ENCODE measurements at regions not wholly inside any gene's neighbourhood (a gene's known extent, or its start where the extent isn't known, plus 50 kb on each side); places are given as distances from the start of the nearest gene placed in this dataset.
"Not testable (repeated sequence)": the region's sequence is repeated elsewhere in the genome, so short reads cannot be mapped to it uniquely, and the experiment has no call there.

DNA sequence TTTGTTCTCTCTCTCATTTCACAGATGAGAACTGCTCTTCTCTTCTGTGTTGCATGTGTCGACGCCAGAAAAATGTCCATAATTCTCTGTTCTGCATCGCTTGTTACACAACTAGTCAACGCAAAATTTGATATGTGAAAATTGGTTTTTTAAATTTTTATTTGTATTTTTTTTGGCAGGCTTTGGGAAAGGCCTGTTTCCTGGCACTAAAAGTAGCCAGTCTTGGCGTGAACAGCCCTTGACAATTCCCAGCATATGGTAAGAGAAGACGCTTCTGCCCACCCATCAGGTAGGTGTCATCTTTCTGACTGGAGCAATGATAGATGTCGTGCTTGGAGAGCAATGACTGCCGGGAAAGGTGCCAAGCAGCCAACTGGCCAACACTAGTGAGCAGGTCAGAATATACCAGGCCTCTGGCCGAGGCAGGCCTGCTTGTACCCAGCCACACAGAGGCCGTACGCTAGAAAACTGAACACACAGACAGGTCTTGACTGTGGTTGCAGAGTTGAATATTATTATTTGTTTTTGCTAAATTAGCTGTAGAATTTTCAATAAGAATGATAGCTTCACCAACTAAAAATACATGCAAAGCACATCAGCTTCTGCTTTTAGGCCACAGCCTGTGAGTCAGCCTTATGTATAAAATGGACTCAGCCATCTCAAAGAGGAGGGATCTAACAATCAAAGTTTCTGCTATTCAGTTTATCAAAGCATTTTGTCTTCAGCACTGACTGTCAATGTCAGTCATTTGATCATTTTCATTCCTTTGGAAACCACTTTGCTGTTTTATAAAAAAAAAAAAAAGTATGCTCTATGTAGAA, 837.5 kb downstream of the MCTP2 start:
- no peak for DNase-seq (ENCODE audit: low read depth in 2 of 2)

DNA sequence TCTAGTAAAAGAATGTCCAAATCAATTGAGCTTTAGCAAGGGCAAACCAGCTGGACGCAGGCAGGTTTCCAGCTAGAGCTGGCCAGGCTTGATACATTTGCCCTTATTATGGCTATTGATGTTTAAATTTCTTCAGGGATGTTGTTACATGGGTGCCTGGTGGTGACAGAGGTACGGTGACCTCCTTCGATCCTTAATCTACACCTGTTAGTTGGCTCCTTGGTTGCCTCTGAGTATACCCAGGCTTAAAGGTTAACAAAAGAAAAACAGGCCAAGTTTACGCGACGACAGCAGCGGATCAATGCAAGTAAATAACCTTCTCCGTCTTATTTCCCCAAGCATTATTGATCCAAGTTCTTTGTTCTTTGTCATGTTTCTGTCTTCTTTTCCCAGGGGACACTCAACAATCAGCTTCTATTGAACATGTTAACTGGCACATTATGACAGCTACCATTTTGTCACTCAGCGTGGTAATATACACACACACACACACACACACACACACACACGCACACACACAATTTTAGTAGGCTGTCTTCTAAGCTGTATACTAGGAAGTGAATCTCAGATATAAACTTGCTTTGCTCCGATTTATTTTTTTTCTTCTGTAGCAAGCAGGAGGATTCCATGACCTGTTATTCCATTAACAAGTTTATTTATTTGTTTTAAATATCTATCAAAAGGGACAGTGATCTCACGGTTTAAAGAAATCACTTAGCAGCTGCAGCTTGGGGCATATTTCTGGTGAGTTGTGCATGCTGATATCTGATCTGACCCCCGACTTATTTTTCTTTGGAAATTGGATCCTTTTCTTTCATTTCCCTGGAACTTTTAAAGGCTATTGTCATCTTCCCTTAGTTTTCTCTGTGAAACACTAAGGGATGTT, 844.7 kb downstream of the MCTP2 start:
- DNase-seq (ENCODE audit: low read depth in 2 of 2), result no peak

DNA sequence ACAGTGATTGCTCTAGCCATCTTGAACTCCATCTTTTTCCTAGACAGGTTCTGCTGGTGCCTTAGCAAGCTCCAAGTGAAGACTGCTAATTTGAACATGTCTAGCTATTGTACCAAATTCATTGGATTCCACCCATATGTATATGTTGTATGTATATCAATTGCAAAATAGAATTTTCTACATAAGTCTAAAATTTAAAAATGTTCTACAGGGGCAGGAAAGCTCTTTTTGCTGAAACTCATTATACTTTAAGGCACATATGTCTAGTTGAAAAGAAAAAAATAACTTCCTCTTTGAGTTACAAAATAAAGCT, 845.3 kb downstream of the MCTP2 start:
- DNase-seq (ENCODE audit: low read depth in 2 of 2), result no peak

DNA sequence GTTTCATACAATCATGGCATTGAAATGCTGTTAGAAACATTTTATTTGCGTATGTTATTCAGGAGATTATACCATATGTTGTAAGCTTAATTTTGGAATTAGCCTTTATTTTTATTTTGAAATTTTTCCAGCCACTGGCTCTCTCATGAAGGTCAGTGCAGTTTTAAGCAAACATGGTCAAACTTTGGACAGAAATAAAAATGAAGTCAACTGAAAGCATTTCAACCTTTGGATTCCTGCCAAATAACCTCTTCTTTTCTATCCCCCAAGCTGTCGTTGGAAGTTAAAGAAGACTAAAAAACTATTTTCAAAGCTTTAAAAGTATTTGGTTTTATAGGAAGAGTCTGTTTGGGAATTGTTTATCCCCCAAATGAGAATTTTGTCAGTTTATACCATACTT, 846.6 kb downstream of the MCTP2 start:
- DNase-seq (ENCODE audit: low read depth in 2 of 2), result no peak

DNA sequence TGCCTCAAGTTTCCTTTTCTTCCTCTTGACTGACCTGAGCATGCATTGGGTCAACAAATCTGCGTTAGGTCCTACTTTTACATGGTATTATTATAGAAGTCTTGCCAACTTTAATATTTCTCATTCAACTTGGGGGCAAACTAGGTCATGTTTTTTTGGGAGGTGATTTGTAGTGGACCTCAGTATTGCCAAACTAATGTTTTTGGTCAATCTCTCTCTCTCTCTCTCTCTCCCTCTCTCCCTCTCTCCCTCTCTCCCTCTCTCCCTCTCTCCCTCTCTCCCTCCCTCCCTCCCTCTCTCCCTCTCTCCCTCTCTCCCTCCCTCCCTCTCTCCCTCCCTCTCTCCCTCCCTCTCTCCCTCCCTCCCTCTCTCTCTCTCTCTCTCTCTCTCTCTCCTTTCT, 848.9 kb downstream of the MCTP2 start:
- not testable (repeated sequence) for DNase-seq (ENCODE audit: low read depth in 2 of 2)

DNA sequence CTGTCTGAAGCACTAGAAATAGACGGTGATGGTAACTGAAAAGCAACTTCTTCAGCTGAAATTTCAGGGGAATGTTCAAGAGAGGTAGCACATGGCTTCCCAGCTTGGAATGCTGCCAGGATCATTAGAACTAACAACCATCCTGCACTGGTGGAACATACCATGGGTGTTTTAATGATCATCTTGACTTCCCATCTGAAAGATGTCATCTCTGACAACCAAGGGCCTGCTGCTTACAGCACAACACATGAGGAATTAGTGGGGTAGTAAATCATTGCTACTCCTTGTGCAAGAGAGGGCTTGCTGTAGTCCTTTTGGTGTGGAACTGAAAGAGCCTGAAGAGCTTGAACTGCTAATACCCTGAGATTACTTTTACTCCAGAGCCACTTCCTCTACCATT, 853.7 kb downstream of the MCTP2 start:
- no peak for DNase-seq (ENCODE audit: low read depth in 2 of 2)

DNA sequence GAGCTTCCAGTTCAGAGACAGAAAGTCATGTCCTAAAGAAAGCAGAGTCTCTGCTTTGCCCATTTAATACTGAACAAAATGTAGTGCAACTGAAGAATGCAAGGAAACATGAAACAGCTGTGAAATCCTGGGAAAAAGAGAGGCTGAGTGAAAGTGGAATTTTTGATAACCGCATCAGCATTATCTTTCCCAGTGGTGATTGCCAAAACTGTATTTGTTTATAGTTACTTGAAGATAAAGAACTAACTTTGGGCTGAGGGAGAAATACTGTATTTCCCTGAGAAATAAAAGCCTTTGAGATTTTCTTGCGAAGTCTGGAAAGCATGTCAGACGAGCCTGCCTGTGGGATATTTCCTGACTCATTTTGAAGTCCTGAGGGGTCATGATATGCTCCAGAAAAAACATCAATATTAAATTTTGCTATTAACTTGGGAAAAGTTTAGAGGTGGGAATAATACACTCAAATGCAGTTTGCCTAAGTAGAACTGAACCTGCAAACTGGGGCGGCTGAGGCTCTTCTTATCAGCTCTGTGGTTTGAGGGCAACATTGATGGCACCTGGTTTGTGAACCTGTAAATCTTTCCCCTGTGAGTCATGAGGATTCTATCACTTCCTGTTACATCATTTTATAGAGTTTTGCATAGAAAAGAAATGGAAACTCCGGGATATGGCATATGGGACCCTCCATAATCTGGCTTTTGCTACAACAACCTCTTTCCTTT, 855.3 kb downstream of the MCTP2 start:
- no peak for DNase-seq (ENCODE audit: low read depth in 2 of 2)

DNA sequence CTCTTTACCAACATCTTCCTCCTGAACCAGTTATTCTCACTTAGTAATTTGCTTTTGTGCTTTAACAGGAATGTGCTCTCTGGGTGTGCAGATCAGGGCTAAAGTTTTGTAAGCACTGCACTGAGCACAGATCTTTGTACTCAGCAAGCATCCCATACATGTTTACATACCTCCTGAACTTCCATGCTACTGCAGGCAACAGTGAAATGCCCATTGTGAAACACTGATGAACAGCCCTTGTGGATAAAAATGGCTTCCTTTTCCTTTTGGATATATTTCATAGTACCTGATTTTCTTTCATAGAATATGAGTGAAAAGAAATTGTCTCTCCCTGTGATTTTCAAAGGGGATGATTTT, 855.9 kb downstream of the MCTP2 start:
- no peak for DNase-seq (ENCODE audit: low read depth in 2 of 2)

DNA sequence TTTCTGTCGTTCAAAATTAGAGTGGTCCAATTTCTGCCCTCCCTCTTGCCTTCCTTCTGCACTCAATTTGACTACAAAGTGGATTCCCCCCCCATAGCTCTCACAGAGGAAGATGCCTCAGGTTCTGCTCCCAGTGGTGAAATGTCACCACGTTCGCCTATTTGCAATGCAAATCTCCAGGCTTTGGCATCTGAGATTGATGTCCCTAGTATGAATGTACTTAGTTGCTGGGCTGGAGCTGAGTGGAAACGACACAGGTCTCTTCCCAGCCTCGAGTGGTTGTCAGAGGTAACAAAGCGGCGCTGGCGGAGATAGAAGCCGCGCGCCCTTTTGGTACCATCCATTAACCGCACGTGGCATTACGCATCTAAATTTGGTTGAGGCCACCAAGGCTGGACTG, 860.1 kb downstream of the MCTP2 start:
- no peak for DNase-seq (ENCODE audit: low read depth in 2 of 2)

DNA sequence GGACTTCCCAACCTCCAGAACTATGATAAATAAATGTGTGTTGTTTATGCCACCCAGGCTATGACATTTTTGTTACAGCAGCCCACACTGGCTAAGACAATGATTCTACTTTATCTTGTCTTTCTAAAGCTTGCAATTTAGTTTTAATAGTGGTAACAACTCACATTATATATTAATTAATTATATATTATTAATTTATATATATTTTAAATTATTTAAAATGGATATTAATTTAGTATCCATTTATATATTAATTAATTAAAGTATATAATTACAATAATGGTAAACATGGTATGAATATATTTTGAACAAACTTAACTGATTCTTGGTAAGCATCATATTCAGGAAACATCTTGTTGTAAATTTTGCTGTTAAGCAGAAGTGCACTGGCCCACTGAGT, 863.9 kb downstream of the MCTP2 start:
- DNase-seq (ENCODE audit: low read depth in 2 of 2), result no peak

DNA sequence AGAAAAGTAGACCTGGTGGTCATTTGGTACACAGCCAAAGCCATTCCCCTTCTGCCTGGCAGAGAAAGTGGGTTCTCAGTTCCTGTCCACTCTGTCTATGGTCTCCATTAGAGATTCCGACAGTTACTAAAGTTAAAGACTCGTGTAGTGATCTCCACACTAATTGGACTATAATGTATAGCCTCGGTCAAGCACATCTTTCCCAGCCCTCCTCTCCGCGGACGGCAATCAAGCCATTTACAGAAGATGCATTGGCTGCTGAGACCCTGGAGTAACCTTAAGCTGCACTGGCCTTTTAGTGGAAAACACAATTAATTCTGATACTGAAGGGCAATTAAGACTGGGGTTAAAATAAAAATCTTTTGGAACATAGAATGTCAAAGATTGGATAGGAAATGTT, 865.3 kb downstream of the MCTP2 start:
- DNase-seq (ENCODE audit: low read depth in 2 of 2), result no peak

DNA sequence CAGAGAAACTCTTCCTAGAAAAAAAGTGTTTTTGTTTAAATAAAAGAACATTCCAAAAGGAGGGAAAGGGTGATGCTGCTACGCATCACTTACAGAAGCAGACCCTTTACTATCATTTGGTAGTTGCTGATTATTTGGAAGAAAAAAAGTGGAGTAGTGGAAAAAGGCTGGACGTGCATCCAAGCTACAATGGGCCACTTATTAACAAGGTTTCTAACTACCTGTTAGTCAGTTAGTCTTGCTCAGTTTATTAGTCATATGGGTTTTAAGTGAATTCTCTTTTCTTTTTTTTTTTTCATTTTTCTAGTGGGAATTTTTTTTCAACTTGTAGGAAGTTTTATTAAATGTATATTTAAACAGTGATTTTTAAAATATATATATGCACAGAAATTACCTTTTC, 866.0 kb downstream of the MCTP2 start:
- DNase-seq (ENCODE audit: low read depth in 2 of 2), result no peak

DNA sequence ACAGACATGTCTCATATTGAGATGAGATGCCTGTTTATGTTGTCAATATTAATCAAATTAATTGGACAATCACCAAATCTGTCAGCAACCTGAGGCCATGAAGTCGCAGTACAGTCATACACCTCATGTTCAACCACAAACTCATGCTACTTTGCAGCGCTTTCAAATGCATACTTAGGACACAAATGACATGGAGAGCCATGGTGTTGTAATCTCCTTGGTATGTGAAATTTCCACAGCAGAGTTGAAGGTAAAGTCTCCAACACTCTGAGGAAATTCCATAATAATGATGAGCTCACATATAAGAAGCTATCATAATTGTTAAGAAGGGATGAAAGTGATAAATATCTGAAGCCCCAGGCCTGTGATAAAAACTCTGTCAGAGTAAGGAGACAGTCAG, 873.9 kb downstream of the MCTP2 start:
- DNase-seq (ENCODE audit: low read depth in 2 of 2), result no peak

DNA sequence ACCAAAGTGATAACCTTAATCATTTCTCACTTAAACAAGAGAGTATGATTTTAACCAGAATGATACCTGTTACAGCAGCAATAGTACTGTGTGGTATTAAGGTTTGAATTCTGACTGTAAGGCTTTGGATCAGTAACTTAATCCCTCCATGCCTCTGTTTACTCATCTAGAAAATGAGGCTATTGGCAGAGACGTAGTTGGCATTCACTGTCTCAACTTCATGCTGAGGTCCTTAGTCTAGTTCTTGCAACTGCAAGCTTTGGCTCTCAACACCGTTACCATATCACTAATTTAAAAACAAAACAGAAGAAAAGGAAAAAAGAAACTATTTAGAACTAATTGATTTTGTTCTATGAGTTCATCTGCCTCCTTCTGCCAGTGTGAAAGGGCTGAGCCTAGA, 875.4 kb downstream of the MCTP2 start:
- no peak for DNase-seq (ENCODE audit: low read depth in 2 of 2)

DNA sequence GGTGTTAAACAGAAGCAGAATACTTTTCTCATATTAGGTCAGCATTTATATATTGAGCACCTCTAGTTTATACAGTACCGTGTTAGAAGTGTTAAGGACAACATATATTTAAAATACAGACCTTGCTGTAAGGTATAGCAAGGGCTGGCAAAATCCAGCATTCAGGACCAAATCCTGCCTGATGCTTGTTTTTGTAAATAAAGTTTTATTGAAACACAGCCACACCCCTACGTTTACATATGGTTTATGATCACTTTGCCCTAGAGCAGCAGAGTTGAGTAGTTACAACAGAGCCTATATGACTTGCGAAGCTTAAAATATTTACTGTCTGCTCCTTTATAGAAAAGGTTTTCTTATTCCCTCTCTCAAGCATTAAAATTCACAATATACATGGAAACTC, 877.3 kb downstream of the MCTP2 start:
- DNase-seq (ENCODE audit: low read depth in 2 of 2), result no peak

DNA sequence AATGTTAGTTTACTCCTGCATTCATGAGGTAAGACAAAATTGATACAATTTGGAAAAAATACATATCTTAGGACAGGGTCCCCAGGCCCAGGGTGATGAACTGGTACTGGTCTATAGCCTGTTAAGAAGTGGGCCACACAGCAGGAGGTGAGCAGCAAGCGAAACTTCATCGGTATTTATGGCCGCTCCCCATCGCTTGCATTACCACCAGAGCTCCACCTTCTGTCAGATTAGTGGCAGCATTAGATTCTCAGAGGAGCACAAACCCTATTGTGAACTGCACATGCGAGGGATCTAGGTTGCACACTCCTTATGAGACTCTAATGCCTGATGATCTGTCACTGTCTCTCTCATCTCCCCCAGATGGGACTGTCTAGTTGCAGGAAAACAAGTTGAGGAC, 880.6 kb downstream of the MCTP2 start:
- no peak for DNase-seq (ENCODE audit: low read depth in 2 of 2)

DNA sequence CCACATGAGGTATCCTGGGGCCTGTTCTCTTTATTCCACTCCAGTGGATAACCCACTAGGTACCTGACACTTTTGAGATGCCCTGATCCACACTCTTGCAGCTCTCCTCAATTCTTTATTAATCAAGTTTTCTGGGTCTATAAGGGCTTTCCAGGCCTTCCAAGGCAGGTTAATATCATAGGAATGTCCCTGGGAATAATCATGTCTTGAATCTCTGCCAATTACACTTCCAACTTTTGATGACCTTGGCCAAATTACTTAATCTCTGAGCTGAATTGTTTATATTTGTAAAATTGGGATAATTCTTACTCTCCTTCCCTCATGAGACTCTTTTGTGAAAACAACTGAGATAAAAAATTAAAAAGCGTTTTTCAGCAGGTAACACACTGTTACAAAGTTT, 881.7 kb downstream of the MCTP2 start:
- DNase-seq (ENCODE audit: low read depth in 2 of 2), result no peak

DNA sequence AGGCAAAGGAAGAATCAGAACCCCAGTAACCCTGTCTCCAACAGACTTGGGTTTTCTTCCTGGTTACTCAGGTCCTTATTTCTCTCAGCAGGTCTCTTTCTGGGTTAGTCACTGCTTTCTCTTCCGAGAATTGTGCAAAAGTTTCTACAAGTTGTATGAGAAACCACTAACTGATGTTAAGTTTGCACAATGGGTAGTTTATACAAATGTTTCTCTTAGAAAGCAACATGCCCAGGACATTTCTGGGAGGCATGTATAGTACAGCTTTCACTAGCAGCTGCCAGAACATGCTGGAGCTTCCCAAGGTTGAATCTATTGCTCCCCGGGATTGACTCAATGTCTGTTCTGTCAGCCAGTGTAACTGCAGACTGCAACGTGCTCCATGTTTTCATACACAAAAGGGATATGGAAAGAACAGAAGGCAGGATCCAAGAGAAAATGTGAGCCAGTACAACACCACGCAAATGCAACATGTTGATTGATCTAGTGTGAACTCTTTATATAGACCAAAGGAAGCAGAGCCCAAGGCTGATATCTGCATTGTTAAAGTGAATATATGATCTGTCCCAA, 887.8 kb downstream of the MCTP2 start:
- DNase-seq (ENCODE audit: low read depth in 2 of 2), result no peak

DNA sequence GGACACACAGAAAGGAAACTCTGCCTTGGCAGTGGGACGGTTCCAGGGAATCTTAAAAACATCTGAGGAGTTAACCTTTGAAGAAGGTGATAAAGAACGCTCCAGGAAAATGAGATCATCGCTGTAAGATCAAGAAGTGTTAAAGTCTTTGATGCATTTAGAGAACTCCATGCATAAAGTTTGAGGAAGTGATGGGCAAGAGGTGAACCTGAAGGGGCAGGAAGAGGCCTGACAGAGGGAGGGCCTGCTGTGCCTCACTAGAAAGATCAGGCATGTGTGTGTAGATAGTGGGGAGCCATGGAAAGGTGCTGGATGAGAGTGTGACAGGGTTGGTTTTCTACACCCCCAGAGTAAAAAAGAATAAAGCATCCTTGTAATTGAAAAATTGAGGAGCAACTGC, 889.2 kb downstream of the MCTP2 start:
- DNase-seq (ENCODE audit: low read depth in 2 of 2), result no peak

DNA sequence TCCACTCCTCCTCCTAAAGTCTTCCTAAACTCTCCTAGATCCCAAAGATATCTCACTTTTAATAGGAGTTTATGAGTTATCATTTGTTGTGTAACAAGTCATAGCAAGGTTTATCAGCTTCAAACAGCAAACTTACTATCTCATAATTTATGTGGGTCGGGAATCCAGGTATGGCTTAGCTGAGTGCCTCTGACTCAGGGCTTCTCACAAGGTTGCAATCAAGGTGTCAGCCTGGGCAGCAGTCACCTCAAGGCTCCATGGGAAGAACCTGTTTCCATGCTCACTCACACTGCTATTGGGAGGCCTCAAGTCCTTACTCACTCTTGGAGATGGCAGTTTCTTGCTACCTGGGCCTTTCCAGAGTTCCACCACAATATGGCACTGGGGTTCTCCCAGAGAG, 889.8 kb downstream of the MCTP2 start:
- DNase-seq (ENCODE audit: low read depth in 2 of 2), result no peak

DNA sequence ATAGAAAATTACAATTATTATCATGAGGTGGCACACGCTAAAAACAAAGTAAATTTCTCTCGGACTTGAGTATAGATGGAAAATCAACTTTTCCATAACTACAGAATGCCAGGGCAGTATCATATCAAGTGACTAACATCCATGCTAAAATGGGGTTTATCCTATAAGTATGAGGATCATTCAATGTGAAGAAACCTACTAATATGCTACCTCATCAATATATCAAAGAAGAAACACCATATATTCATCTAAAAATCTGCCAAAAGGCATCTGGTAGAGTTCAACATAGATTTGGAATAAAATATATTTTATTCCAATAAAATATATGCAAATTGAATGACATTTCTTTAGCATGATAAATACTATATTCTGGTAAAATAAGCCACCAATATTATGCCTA, 894.4 kb downstream of the MCTP2 start:
- DNase-seq (ENCODE audit: low read depth in 2 of 2), result no peak

DNA sequence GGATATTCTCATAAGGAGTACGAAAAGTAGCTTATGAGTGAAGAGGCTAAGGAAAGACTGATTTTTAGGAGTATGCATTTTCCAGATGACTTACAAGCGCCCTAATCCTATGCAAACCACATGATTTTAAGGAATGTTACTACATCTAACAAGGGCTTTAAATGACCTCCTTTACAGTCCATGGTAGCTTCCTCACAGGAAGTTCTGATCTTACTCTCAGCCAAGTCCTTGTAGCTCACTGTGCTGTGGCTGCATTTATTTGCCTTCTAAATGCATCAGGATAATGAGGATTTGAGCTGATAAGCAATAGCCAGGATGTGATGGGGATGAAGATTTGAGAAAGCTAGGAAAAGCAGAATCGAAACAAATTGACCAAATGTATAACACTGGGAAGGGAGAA, 896.0 kb downstream of the MCTP2 start:
- DNase-seq (ENCODE audit: low read depth in 2 of 2), result no peak

Data from stimulated activated CD8-positive, alpha-beta memory T cell treated with anti-CD3 and anti-CD28 coated beads, Interleukin-2, amount 100 ng/mL, for 48 hours (primary cell).